ENCODE measurements at regions not wholly inside any gene's neighbourhood (a gene's known extent, or its start where the extent isn't known, plus 50 kb on each side); places are given as distances from the start of the nearest gene placed in this dataset.
"Not testable (repeated sequence)": the region's sequence is repeated elsewhere in the genome, so short reads cannot be mapped to it uniquely, and the experiment has no call there.

DNA sequence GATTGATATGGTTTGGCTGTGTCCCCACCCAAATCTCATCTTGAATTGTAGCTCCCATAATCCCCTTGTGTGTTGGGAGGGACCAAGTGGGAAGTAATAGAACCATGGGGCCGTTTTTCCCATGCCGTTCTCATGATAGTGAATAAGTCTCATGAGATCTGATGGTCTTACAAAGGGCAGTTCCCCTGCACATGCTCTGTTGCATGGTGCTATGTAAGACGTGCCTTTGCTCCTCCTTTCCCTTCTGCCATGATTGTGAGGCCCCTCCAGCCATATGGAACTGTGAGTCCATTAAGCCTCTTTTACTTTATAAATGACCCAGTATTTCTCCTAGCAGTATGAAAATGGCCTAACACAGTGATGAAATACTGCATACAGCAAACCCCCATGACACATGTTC, 84.8 kb upstream of the SELENOP start:
- no peak for DNase-seq (ENCODE audit: low read depth, low spot score)

DNA sequence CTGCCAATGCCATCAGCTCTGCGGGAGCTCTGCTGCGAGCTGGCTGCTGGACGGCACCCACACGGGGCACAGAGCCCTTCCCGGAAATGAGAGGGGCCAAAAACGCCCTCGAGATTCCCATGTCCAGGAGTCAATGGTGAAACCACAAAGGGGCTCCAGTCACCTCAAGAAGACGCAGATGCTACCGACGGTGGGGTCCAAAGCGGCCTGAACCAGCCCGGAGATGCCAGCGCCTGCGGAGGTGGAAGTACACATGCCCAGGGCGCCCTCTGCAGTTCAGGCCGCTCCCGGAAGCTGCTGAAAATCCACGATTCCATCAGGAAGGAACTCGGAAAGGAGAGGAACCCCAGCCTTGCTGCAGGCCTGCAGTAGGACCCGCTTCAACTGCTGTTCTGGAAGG, 82.4 kb upstream of the SELENOP start:
- peak; percentile 64 for DNase-seq (ENCODE audit: low read depth, low spot score)

DNA sequence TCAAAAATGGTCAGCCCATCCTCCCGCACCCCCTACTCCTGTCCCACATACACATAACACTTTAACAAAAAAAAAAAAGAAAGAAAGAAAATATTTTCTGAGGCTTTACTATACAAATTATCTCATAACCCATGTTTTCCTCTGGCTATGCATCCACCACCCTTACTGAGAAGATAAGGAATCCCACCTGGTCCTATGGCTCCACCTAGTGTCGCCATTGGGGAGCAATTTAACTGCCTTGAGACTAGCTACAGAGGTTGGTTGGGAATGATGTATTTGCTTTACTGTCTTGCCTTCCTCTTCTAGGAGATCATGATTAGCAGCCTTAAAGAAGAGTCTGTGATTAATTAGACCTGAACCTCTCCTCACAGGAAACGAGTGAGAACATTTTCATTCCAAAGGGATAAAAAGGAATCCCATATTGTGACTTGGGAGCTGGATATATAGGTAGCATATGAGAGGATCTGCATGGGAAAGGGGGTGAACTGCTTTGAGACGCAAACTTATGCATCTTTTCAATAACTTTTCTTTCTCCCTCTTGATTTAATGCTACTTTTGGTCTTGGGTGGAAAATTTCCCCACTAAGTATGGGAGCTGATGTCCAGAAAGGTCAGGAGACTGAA, 77.7 kb upstream of the SELENOP start:
- peak; percentile 68 for DNase-seq (ENCODE audit: low read depth, low spot score)

DNA sequence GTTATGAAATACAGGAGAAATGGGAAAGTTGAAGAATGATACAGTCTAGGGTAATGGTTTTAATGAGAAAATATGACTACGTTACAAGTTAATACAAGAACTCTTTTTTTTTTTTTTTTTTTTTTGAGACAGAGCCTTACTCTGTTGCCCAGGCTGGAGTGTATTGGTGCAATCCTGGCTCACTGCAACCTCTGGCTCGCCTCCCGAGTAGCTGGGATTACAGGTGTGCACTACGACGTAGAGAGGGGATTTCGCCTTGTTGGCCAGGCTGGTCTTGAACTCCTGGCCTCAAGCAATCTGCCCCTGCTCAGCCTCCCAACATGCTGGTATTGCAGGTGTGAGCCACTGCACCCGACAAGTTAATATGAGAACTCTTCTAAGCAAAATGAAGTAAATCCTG, 77.1 kb upstream of the SELENOP start:
- DNase-seq (ENCODE audit: low read depth, low spot score) = no peak

- DNase-seq (ENCODE audit: low read depth, low spot score) = no peak
These were observed 75.9 kb upstream of the SELENOP start for GRCh38 chr5:42887575-42887974.

GRCh38 chr5:42887097-42887496, 75.4 kb upstream of the SELENOP start:
- no peak for DNase-seq (ENCODE audit: low read depth, low spot score)

DNA sequence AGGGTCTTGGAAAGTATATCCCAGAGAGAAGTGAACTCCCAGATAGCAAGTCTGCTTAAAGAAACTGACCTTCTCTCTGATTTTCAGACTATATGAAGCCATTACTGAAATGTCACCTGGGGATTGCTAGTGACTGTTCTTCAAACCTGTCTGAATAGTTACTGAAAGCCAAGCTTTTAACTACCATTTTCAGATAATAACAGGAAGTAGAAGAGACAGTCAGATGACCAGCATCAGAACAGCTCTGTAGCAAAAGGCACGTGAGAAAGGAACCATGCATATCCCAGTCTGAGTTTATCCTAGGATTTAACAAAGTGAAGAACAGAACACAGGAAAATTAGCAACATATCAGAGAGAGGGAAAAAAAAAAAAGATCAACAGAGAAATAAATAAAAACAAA, 74.9 kb upstream of the SELENOP start:
- DNase-seq (ENCODE audit: low read depth, low spot score) = no peak

- DNase-seq (ENCODE audit: low read depth, low spot score) = no peak
These were observed 72.6 kb upstream of the SELENOP start for GRCh38 chr5:42884326-42884725.

- no peak for DNase-seq (ENCODE audit: low read depth, low spot score)
These were observed 69.9 kb upstream of the SELENOP start for GRCh38 chr5:42881416-42882117.

DNA sequence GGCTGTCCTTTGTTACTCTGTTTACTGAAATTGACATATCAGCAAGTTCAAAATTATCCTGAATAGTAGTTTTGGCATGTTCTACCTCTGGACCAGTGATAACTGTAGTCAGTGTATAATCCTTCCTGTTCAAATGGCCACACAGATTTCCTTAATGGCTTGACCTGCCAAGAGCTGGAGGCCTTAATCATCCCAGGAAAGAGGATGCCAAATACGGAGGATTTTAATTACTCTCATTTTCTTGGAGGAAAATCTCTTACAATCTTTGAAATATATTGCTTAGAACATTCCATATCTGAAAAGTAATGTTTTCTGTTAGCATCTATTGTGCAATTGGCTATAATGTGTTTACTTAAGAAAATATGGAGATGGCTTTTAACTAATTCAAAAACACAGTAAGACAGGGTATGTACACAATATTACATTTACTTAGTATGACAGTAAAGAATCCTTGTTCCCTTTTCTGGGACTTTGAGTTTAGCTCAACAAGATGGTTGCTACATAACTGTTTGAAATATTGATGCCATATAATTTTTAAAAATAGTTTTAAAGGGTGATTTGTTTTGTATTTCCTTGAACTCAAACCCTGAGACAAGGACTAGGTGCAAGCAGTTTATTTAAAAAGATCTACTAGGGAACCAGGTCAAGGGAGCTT, 68.9 kb upstream of the SELENOP start:
- no peak for DNase-seq (ENCODE audit: low read depth, low spot score)

- no peak for DNase-seq (ENCODE audit: low read depth, low spot score)
These were observed 67.6 kb upstream of the SELENOP start for GRCh38 chr5:42879291-42879690.

DNA sequence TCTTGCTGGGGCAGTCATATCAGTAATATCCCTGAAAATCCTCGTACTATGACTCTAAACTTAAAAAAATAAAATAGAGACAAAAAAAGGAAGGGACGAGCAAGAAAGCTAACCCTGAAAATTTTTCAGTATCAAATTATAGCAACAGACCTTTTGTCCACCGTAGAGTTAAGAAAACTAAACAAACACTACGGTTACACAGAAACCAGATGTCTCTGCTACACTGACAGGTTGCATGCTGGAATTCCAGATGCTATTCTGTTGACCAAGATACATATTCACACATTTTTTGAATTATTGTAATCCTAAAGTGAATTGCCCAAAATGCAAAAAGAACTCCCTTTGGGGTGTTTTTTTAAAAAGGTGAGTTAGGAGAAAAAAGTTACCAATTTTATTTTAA, 66.9 kb upstream of the SELENOP start:
- DNase-seq (ENCODE audit: low read depth, low spot score) = no peak

DNA sequence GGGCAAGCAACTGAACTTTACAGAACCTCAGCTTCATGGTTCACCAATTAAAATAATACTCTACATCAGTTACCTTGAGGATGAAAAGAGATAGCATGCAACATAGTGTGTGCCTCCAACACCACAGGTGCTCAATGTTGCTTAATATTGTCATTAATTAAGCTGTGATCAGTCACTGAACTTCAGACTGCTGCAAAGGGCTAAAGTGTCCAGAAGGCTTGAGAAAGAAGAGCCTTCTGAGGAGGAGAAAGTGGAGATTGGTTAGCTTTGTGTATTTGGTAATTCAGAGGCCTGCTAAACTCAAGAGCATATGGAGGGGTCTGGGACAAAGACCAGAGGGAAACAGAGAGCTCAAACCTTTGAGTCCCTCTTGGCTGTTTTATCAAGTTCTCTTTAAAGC, 66.3 kb upstream of the SELENOP start:
- no peak for DNase-seq (ENCODE audit: low read depth, low spot score)

DNA sequence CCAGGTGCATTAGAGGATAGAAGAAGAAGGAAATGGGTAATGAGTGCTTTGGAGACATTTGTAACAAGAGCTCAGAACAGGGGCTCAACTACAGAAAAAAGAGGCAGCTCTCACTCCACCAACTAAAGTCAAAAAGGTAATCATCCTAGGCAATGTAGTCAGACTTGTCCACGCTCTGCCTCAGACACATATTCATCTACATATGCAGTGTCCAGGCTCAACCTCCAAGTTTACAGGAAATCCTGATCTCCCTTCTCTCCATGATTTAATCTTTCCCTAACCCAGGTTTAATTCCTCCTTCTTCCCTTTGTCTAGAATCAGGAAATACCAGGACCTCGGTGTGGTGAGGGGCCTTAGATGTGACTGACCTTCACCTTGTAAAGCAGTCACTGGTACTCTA, 65.7 kb upstream of the SELENOP start:
- no peak for DNase-seq (ENCODE audit: low read depth, low spot score)

- no peak for DNase-seq (ENCODE audit: low read depth, low spot score)
These were observed 64.7 kb upstream of the SELENOP start for GRCh38 chr5:42876375-42876844.

GRCh38 chr5:42875785-42876374, 64.2 kb upstream of the SELENOP start:
- no peak for DNase-seq (ENCODE audit: low read depth, low spot score)

GRCh38 chr5:42875211-42875610, 63.5 kb upstream of the SELENOP start:
- no peak for DNase-seq (ENCODE audit: low read depth, low spot score)

GRCh38 chr5:42874621-42875198, 63.0 kb upstream of the SELENOP start:
- DNase-seq (ENCODE audit: low read depth, low spot score) = no peak

GRCh38 chr5:42872865-42873264, 61.2 kb upstream of the SELENOP start:
- DNase-seq (ENCODE audit: low read depth, low spot score) = no peak

DNA sequence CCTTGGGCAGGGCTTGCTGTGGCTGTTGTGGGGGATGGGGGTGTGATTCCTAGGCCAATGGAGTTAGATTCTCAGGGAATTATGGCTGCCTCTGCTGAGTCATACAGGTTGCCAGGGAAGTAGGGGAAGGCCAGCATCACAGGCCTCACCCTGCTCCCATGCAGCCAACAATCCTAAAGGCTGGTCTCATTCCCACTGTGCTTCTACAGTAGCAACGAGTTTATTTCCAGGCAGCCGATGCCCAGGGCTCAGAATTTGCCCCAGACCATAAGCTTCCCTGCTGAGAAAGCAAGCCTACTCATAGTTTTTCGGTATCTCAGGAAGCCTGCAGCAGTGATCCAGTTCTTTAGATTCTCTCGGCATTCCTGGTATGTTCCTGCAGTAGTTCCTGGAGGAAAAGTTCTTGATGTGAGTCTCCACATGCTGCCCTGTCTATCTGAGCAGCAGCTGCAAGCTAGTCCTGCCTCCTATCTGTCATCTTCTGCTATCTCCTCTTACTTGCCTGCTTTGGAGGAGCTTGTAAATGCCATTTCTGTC, 59.3 kb upstream of the SELENOP start:
- DNase-seq (ENCODE audit: low read depth, low spot score) = peak; percentile 71

DNA sequence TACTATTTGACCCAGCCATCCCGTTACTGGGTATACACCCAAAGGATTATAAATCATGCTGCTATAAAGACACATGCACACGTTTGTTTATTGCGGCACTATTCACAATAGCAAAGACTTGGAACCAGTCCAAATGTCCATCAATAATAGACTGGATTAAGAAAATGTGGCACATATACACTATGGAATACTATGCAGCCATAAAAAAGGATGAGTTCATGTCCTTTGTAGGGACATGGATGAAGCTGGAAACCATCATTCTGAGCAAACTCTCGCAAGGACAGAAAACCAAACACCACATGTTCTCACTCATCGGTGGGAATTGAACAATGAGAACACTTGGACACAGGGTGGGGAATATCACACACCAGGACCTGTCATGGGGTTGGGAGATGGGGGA, 56.7 kb upstream of the SELENOP start:
- not testable (repeated sequence) for DNase-seq (ENCODE audit: low read depth, low spot score)

DNA sequence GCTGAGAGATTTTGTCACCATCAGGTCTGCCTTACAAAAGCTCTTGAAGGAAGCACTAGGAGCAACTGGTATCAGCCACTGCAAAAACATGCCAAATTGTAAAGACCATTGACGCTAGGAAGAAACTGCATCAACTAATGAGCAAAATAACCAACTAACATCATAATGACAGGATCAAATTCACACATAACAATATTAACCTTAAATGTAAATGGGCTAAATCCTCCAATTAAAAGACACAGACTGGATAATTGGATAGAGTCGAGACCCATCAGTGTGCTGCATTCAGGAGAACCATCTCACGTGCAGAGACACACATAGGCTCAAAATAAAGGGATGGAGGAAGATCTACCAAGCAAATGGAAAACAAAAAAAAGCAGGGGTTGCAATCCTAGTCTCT, 53.1 kb upstream of the SELENOP start:
- DNase-seq (ENCODE audit: low read depth, low spot score) = not testable (repeated sequence)

Measured in ELF-1 (cell line).